ENCODE measurements at regions not wholly inside any gene's neighbourhood (a gene's known extent, or its start where the extent isn't known, plus 50 kb on each side); places are given as distances from the start of the nearest gene placed in this dataset.

DNA sequence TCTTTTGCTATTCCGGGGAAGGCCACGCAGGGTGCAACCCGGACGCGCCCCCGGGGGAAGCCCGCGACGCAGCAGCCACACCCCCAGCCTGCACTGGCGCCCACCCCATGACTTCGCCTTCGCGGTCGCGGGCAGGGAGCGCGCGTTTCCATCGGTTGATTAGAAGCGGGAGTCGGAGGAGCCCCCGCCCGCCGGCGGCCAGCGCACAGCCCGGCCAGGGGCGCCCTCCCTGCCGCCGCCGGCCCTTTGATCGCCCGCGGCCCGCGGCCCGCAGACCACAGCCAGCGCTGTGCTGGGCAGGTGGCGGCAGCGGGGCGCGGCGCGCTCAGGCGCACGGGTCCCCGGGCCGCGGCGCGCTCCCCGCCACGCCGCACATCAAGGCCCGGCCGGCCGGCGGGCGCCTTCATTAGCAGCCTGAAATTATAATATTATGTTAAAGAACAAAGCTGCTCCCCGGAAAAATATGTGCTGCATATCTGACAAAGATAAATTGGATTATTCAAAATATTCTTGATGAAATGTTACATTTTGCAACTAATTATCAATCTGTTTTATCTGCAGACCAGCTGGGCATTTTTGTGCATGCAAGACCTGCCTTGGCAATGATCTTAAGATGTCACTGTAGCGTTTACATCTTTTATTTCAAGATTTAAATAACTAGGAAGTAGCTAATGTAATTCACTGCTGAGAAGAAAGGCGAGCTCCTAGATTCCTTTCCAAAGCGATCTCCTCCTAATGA, 160.7 kb upstream of the MKI67 start:
- no peak for DNase-seq (ENCODE audit: low read depth)
- no peak overlapping the region for H3K4me3 ChIP-seq (ENCODE audit: low read depth, low read length)
- TF ChIP-seq, protein P1, sequence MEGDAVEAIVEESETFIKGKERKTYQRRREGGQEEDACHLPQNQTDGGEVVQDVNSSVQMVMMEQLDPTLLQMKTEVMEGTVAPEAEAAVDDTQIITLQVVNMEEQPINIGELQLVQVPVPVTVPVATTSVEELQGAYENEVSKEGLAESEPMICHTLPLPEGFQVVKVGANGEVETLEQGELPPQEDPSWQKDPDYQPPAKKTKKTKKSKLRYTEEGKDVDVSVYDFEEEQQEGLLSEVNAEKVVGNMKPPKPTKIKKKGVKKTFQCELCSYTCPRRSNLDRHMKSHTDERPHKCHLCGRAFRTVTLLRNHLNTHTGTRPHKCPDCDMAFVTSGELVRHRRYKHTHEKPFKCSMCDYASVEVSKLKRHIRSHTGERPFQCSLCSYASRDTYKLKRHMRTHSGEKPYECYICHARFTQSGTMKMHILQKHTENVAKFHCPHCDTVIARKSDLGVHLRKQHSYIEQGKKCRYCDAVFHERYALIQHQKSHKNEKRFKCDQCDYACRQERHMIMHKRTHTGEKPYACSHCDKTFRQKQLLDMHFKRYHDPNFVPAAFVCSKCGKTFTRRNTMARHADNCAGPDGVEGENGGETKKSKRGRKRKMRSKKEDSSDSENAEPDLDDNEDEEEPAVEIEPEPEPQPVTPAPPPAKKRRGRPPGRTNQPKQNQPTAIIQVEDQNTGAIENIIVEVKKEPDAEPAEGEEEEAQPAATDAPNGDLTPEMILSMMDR (IDR thresholded peaks at IDR 0.05; ENCODE audit: insufficient read depth, low read length): no peak

DNA sequence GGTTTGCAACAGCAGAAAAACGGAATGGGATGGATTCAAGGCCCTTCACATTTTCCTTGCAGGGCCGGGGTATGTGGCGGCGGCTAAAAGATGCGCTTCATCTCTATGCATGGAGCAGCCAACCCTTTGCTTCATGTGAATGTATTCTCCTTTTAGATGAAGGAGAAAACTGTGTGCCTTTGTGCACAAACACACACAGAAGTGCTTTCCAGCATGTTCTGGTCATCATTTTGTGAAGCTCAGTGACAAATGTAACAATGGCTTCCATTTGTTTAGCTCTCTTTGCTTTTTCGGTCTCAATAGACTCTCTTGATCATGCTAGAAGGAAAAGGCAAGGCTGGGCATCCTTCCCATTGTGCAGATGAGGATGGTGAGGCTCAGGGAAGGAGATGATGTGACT, 161.7 kb upstream of the MKI67 start:
- no peak for DNase-seq (ENCODE audit: low read depth)
- TF ChIP-seq, protein P1 (IDR thresholded peaks at IDR 0.05; ENCODE audit: insufficient read depth, low read length): no peak
- H3K4me3 ChIP-seq (ENCODE audit: low read depth, low read length): no peak overlapping the region

DNA sequence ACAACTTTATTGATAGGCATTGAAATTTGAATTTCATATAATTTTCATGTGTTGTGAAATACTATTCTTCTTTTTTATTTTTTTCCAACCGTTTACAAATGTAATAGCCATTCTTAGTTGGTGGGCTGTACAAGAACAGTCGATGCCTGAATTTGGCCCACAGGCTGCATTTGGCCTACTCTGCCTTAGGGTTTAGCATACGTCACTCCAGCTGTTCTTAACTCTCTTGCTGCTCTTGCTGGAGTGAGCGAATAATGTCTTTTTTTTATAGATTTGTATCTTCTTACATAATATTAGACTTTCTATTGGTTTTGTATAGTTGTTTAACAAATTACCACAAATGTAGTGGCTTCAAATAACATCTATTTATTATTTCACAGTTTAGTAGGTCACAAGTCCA, 163.4 kb upstream of the MKI67 start:
- H3K4me3 ChIP-seq (ENCODE audit: low read depth, low read length): no peak overlapping the region
- DNase-seq (ENCODE audit: low read depth): no peak
- TF ChIP-seq, protein P1 (IDR thresholded peaks at IDR 0.05; ENCODE audit: insufficient read depth, low read length): no peak

DNA sequence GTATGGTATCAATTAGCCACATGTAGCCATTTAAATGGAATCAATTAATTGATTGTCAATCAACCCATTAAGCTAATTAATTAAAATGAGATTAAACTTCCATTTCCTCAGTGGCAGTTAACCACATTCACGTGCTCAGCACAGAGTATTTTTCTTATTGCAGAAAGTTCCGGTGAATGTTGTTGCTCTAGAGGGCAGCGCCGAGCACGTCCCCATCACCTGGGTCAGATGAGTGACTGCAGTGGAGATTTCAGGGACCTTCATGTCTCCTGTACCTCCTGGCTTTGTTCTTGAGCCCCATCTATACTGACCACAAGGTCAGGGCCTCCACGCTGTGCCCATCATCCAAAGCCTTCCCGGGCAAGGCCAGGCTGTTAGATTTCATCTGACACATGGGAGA, 168.8 kb upstream of the MKI67 start:
- H3K4me3 ChIP-seq (ENCODE audit: low read depth, low read length): no peak overlapping the region
- TF ChIP-seq, protein P1 (IDR thresholded peaks at IDR 0.05; ENCODE audit: insufficient read depth, low read length): no peak
- DNase-seq (ENCODE audit: low read depth): no peak

DNA sequence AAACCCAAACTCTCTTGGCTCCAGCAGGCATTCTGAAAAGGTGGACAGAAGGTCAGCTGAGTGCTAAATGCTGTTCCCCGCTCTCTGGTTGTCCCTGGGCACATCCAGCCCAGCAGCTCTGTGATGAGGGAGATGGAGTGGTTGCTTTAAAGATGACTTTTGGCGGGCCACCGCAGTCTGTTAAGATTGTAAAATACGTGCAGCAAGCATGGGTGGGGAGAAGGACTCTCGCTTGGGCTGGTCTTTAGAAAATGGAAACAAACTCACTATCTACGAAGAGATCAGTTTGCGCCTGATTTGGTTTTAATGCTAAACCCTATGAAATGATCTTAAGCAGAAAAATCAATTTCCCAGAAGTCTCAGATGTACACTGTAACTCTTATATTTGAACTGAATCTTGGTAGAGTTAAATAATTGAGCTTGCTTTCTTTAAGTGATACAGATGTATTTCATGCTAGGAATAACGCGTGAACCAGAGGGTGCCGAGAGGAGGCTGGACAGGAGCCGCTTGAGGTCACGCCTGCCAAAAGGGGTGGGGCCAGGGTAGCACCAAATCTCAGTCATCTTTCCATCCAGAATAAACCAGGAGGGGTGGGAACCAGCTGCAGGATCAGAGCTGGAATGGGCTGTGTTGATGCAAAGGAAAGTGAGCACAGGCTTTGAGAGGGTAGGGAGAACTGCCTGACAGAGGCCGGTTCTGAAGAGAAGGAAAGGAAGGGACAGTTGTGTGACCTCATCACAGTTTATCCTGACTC, 170.2 kb upstream of the MKI67 start:
- TF ChIP-seq, protein P1 (IDR thresholded peaks at IDR 0.05; ENCODE audit: insufficient read depth, low read length): no peak
- H3K4me3 ChIP-seq (ENCODE audit: low read depth, low read length): no peak overlapping the region
- DNase-seq (ENCODE audit: low read depth): no peak

DNA sequence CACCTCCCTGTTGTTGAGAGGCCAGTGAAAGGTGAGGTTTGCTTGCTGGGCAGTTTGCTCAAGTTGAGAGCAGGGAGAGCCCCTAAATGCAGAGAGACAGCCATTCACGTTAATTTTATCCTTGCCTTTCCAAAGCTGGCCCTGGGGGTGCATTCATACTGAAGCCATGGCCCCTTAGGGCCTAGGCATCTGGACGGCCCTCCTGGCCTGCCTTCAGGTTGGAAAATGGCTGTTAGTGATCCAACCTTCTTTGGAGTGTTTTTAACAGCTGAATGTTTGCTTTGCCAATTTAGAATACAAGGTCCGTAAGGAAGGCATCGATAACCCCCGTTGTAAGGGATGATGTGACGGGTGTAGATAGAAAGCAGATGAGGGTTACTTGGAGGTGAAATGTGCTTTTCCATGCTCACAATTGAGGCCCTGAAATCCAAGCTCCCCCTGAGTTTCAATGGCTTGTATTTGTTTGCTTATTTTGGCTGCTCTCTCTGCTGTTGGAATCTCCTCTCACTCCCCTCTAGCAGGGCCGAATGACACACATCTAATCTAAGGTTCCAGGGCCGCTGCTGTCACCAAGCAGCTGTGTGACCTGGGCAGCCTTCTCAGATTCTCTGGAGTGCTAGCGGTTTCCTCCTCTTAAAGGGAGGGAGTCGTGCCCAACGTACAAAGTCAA, 171.6 kb upstream of the MKI67 start:
- no peak for DNase-seq (ENCODE audit: low read depth)
- no peak overlapping the region for H3K4me3 ChIP-seq (ENCODE audit: low read depth, low read length)
- TF ChIP-seq, protein P1 (IDR thresholded peaks at IDR 0.05; ENCODE audit: insufficient read depth, low read length): no peak

Data from fibroblast of the aortic adventitia (primary cell).